Left ventricle myocardium superior (tissue), 1 donor: ENCODE measurements at regions not wholly inside any gene's neighbourhood (a gene's known extent, or its start where the extent isn't known, plus 50 kb on each side); places are given as distances from the start of the nearest gene placed in this dataset.

Experiments used
- ATAC-seq: fragments of 200-7000 bp; cut with Tn5 transposase; one replicate; pipeline ENCODE4 v1.9.1; 2020; ENCODE audit warnings: mild to moderate bottlenecking, moderate library complexity
- DNase-seq: peaks from one replicate; pipeline ENCODE4 v3.0.0-alpha.2; 2020
- intact Hi-C: fragments of 100-400 bp; cut with micrococcal nuclease; formaldehyde crosslinking; loops from one replicate; pipeline ENCODE4 v1.11.0; 2022
- donor health status: DM: no; HTN: yes; CAD: no; lungs with severe emphysema.

DNA sequence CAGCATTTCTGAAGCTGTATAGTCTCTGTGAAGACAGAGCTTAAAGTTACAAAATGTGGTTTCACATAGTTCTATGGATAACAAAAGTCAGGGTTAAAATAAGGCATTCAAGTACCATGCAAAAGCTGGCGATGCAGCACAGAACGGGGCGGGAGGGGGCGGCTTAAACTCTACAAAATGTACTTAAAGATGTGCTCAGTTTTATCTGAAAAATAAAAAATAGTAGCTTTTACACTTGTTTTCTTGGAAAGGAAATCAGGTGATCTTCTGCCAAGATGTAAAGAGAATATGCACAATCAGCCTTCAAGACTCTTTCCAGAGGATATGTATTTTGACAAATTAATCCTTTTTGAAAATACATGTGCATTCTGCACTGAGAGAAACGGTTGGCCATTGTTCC lies 301.7 kb upstream of the EMCN start:
- no peak for DNase-seq
- intact Hi-C loops, result no loop called here
- no peak for ATAC-seq

DNA sequence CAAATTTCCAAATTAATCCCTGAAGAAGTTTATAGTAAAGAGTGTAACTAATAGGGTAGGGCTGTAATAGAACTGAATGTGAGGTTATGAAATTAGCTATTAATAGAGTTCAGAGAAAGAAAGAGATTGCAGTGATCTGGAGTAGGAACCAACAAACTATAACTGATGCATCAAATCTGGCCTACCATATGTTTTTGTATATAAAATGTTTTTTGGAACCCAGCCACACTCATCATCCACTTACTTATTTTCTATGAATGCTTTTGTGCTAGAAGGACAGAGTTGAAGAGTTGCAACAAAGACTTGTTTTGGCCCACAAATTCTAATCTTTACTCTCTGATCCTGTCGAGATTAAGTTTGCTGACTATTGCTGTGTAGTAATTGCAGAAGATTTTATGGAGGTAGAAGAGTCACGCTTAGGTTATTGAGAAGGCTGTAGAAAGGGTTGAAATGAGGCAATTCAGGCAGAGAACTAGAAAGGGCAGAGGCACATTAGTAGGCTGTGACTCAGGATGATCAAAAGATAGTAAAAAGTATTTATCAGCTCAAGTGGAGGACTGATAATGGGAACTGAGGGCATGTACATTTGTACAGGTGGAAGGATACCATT lies 298.7 kb upstream of the EMCN start:
- intact Hi-C loops, result no loop called here
- DNase-seq (no peak), ATAC-seq (no peak)

DNA sequence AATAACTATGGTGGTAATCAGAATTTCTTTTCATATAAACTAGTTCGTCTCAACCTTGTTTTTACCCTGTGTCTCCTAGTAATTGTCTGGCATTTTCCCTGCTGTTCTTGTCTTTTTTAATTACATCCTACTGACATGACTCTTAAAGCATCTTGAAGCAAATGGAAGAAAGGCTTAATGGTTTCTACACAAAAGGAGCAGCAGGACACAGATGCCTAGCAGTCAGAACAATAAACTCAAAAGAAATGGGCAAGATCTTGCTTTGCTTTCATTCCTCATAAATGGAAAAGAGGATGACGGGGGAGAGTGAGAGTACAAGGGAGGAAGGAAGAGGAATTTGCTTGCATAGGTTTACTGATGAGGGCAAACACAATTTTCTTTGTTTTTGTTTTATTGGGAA lies 293.2 kb upstream of the EMCN start:
- DNase-seq, result no peak
- intact Hi-C loops, result no loop called here
- ATAC-seq, result no peak

DNA sequence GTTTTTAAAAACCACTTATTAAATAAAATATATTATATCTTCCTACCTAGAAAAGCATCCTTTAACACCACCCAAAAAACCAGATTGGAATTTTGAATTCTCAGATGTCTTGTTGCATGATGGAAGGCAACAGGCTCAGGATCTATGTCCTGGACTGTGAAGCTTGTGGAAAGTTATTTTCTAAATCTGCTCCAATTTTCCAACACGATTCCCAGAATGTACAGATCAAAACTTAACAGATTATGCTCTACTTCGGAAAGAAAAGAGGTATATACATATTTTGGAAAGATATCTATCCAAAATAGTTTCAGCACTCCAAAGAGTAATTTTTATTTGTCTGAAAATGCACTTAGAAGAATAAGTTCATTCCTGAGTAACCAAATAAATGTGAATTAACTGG lies 291.7 kb upstream of the EMCN start:
- DNase-seq, result no peak
- ATAC-seq, result no peak

DNA sequence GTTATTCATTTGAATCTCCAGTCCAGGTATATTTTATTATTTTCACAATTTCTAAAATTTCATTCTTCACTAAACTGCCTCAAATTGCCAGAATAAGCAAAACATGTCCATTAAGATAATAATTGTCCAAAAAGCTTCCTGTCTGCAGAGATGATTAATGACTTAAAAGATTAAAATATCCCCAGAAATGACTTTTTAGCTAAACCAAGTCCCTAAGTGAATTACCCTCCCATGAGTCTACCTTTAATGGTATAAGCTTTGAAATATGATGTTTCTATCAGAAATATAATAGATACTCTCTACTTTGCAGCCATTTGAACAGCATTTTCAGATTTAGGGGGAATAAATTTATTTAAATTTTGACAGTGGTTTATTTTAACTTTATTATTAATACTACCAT lies 289.2 kb upstream of the EMCN start:
- ATAC-seq (no peak), DNase-seq (no peak)
- intact Hi-C loops, result no loop called here

More for the DNA sequence above, 291.7 kb upstream of the EMCN start:
- intact Hi-C loops, result no loop called here

DNA sequence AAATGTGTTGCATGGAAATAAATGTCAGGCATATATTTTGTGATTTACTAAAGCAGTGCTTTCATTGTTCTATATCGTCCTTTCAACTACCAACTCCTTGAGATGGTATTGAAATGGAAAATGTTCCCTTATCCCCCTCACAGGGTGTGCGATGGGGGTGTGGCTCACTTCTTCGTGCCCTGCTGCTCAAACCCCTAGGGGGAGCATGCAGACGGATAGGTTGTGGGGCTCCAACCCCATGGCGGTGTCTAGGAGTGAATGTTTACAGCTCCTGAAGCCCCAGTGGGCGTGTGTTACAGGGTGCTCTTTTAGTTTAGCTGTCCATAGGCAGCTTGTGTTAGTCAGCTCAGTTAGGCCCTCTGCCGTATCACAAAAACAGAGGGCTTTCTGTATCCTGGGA lies 287.7 kb upstream of the EMCN start:
- no peak for ATAC-seq
- DNase-seq, result no peak
- intact Hi-C loops, result no loop called here

DNA sequence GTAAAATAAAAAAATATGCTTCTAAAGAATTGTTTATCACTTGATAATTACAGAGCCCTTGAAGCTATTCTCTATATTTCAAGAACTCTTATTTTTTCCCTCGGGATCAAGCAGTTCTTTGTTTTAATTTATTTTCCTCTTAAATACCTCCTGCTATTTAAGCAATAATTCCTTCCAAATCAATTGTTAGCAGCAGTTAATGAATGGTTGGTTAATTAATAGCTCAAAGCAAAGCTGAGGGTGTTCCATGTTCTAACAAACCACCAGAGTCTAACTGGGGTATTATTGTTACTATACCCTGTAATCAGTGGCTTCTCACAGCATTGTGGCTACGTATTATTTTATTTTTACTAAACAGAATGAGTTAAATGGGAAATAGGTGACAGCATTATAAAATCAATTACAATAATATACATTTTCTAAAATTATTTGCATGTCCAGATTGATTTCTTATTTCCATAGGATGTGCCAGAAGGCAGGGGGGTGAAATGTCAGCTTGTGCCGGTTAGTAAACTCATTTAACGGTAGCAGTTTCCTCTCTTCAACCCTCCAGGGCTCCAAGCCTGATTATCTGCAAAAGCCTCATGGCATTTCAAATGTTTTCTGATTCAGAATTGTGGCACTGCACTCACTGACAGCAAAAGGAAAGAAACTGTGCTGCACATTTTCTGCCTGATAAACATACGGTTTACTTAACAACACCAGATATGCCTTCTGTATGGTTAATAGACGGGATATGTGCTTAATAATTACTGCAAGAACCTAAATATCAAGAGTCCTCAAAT lies 286.9 kb upstream of the EMCN start:
- intact Hi-C loops, result no loop called here
- ATAC-seq, result no peak
- no peak for DNase-seq

DNA sequence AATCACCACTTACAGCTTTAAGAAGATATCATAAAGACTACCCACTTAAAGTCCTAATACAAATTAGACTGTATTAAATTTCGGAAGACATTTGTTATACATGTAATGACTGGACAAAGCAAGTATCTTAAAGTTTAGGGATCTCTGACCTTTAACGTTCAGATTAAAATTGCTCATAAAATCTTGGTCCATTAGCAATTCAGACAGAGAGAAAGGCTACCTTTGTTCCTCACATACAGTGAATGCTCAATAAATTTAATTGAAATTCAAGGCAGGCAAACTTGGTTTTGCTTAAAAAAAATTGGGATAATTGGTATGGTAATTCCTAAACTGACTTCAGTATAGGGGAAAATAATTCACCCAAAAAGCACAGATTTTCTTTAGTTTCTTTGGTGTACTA lies 285.9 kb upstream of the EMCN start:
- intact Hi-C loops, result no loop called here
- no peak for DNase-seq
- no peak for ATAC-seq

DNA sequence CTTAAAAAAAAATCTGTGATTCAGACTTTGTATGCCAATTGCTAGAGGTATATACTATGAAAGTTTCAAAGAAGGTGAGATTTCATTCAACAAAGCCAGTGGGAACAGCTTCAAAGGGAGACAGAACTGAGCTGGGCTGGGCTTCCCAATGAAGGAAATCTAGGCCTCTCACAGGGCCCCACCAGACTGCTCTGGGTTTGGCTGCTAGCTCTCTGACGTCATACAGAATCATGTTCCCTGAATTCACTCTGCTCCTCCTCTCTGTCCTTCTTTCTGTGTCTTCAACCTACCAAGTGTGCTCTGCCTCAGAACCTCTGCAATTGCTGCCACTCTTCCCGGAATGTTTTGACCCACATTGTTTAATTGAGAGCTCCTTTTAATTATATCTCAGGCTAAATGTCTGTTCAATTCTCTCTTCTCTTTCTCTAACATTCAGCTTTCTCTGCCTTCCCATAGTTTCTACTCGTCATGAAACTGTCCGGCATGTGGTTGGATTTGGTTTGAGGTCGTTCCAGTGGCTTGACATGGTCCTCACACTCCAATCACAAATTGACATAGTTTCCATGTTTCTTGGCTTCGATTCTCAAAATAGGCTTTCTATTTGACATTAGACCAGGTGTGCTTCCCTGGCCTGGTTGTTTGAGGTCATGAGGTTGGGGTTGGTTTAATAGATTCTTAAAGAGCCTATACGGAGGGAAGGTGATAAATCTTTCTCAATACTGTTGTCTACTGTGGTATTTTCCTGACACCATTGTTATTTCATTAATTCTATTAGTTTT lies 282.1 kb upstream of the EMCN start:
- ATAC-seq (no peak), DNase-seq (no peak)
- intact Hi-C loops, result no loop called here

DNA sequence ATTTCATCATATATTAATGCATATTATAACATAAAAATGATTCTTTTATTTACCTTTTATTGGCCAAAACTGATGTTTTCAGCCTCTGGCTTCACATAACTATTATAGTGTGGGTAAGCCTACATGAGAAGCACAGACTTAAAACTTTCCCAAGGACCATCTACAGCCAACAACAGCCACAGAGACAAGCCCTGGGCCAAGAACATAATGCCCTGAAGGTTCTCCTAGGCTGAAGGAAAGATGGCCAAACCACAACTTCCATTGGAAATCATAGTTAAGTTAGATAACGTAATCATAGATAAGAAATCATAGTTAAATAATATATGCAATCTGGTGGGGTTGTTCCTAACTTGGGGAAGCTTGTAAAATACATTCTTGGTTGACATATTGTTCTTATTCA lies 280.0 kb upstream of the EMCN start:
- ATAC-seq (no peak), DNase-seq (no peak)
- intact Hi-C loops, result no loop called here

DNA sequence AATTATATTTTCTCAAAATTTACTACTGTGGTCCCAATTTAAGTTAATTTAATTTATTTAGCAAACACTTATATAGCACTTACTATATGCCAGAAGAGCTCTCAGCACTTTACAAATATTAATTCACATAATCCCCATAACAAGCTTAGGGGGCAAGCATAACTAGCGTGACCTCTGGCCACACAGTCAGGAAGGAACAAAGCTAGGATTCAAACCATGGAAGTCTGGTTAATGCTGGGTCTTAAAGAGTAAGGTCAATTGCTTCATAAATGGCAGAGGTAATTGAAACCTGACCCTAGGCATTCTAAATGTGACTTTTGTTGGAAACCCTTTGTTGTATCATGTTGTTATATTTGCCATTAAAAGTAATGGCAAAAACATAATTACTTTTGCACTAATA lies 279.5 kb upstream of the EMCN start:
- ATAC-seq (no peak), DNase-seq (no peak)
- intact Hi-C loops, result no loop called here

DNA sequence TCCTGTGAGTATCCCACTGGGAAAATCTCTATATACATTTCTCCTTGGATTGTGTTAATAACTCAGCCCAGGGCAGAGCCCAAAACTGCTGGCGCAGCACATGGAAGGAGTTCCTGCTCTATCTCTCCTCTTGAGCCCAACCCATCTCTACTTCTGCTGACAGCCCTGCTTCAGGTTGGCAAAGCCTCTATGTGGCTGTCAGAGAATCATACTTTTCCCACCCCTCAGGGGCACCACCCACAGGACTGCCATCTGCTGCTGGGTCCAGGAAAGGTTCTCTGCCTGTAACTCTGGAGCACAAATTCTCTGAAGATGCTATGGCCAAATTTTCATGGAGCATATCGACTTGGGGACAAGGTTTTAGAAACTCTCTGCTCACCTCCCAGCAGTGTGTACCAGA lies 278.5 kb upstream of the EMCN start:
- ATAC-seq (no peak), DNase-seq (no peak)
- intact Hi-C loops, result no loop called here

DNA sequence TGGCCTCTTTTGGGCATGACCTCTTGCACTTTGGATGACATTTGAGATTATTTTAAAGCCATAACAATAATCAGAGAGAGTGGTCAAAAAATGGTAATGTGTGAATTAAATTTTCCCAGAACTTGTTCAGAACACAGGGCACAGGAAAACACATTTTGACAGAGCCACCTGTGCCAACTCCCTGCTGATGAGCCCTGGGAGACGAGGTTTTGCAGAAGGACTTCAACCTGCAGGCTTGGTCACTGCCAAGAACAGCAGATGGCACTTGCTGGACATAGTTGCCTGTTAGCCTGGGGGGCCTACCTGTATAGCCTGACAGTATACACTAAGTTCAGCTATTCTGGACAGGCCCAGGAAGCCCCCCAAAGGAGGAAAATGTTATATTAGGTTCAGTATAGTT lies 277.8 kb upstream of the EMCN start:
- ATAC-seq, result no peak
- DNase-seq, result no peak
- intact Hi-C loops, result no loop called here

DNA sequence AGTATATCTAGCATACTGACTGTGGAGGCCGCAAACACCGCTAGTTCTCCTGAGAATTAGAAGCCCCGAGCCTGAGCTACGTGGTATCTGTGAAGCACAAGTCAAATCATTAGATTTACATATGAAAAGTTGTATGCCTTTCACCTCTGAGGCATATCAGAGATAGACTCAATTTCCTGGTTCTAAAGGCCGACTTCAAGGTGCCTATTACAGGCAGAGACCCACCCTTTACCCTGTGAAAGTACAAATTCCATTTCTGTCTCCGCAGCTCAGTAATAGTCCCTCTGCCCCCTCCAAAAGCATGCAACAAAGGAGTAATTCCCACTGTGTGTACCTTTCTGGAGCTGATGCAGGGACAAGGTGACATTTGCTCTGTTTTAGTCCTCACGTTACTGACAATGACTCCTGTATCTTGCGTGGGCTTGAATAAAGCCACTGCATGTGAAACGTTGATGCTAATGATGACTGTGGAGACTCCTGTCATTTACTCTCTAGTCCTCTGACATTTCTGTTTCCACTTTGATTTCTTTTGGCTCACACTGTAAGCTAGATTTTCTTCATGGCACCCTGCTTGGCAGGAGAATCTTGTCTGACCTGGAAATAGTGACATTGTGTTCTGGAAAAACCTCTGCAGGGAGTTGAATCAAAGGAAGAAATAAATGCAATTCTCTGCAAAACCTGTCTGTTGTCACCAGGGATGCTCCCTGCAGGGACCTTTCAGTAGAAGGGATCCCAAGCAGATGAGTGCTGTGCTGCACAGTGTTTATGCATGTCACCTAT lies 273.2 kb upstream of the EMCN start:
- no peak for DNase-seq
- no peak for ATAC-seq
- intact Hi-C loops, result no loop called here

DNA sequence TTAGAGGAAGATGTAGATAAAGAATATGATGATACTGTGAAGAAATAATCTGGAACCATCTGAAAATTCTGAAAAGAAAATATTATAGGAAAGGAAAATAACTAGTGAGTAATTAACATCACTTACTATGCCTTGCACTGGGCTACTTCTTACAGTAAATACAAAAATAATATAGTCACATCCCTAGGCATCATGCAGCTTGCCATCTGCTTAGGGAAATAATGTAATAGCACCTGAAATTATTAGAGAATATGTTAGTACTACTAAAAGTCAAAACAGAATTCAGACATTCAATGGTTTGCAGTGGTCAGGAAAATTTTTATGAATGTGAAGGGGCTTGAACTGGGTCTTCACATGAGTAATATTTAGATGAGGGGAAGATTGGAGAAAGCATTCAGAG lies 272.2 kb upstream of the EMCN start:
- ATAC-seq (no peak), DNase-seq (no peak)
- intact Hi-C loops, result no loop called here

DNA sequence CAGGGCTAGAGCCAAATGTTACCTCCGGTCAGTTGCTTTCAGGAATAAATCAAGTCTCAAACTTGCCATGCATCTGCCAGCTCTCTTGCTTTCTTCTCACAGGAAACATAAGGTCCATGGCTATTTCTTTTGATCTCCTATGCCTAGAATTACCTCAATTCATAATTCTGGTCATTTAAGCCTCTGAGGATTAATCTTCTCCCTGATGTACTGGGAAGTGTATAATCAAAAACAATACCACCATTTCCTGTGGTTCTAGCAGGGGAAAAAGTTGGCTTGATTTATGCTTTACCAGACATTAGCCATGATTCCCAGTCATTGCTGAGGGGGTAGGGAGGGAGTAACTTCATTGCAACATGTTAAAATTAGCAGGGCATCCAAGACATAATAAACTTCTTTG lies 268.7 kb upstream of the EMCN start:
- no peak for DNase-seq
- intact Hi-C loops, result no loop called here
- ATAC-seq, result no peak

DNA sequence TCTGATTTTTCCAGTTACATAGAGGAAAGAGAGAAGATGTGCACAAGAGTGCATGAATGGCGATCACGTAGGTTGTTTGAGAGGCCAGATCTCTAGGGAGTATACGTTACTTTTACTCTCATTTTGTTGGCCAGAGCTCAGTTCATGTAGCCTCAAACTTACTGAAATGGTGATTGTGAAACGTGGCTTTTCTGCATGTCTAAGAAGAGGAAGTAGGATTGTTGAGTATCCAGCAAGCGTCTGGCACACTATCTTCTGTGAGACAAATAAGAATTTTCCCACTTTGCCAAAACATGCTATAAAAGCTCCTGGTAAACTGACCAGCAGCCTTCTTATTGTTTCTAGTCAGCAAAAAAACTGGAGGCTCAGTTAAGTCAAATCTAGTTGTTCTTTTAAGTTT lies 264.5 kb upstream of the EMCN start:
- intact Hi-C loops, result no loop called here
- DNase-seq, result no peak
- ATAC-seq, result no peak

DNA sequence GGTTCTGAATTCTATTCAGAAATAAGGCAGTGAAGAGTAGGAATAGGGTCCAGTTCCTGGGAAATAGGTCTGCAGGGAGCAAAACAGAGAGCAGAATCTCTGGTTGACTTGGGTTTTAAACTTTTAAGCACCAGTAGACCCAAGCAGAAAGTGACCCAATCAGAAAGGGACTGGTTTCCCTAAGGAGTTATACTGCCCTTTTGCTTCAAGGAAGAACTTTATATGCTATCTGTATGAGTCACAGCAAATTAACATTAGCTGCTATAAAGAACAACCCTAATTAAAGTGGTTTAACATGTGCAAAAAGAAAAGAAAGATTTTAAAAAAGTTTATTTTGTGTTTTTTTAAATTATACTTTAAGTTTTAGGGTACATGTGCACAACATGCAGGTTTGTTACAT lies 263.6 kb upstream of the EMCN start:
- no peak for ATAC-seq
- DNase-seq, result no peak

DNA sequence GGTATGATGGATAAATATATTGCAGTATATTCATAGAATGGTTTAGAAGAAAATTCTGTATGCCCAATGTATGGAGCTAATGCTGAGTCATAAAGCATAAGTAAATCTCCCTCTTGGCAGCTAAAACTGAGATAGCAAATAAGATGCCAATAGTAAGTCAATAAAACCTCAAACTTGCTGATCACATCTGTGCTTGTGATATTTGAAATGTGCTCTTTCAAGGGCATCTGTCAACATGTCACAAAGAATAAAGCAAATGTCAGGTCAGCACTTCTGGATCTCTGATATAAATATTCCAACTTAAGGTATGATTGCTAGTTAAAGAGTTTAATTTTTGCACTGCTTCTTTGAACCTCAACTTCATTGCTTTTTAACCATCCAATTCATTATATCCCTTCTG lies 262.3 kb upstream of the EMCN start:
- intact Hi-C loops, result no loop called here
- no peak for ATAC-seq
- DNase-seq, result no peak

More for the DNA sequence above, 263.6 kb upstream of the EMCN start:
- intact Hi-C loops, result no loop called here

DNA sequence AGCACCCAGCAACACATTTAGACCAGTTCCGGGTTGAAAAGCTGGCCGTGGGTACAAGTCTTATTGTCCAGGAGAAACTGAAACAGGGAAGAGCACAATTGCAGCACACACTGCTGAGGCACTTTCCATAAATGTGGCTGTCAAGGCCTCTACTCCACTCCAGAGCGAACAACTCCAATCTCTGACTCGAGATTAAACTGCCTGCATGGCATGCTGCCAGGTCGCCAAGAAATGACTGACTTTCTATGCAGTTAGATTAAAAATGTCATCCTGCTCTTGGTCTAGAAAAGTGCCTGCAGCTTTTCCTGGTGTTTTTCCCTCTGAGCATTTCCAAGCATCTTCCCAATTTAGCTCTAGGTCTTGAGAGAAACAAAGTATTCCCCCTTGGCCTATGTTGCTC lies 260.6 kb upstream of the EMCN start:
- ATAC-seq (no peak), DNase-seq (no peak)
- intact Hi-C loops, result no loop called here
